B cell (primary cell): ENCODE measurements at regions not wholly inside any gene's neighbourhood (a gene's known extent, or its start where the extent isn't known, plus 50 kb on each side); places are given as distances from the start of the nearest gene placed in this dataset.

Experiments used
- ATAC-seq: fragments of 200-7000 bp; cut with Tn5 transposase; one replicate; pipeline ENCODE4 v1.10.0; 2021; ENCODE audit warnings: low read depth, mild to moderate bottlenecking, moderate number of reproducible peaks, moderate library complexity
- CTCF ChIA-PET: fragments of 350-600 bp; sonication (Branson Sonifier 250); formaldehyde crosslinking; loops from one replicate; lab custom pipeline; 2021; ENCODE audit warnings: antibody characterized with exemption, inconsistent platforms; lab: Charles Lee
- POLR2A ChIA-PET: fragments of 350-600 bp; sonication (Branson Sonifier 250); formaldehyde crosslinking; loops from one replicate; lab custom pipeline; 2021; ENCODE audit warnings: antibody characterized with exemption; lab: Charles Lee
- DNase-seq: peaks from one replicate; pipeline ENCODE4 v3.0.0; 2013
- H2AFZ ChIP-seq: 2 replicates; pipeline ENCODE4 v1.6.1; 2012; ENCODE audit warnings: mild to moderate bottlenecking, low read depth, low read length; ENCODE audit not compliant: insufficient read depth, poor library complexity, severe bottlenecking
- H3K27ac ChIP-seq, 2 donors: 1 replicate in 1 of 2; 2 replicates in 1 of 2; pipeline ENCODE4 v1.5.1; 2012 to 2013; ENCODE audit warnings: low read length in 2 of 2, mild to moderate bottlenecking in 2 of 2, moderate library complexity in 1 of 2
- H3K27me3 ChIP-seq, 4 experiments: fragments of 200-600 bp in 1 of 4; sonication (generic) in 1 of 4; replicated peaks in 1 of 4; 1 replicate in 2 of 4; 2 replicates in 2 of 4; pipeline versions ENCODE4 v1.6.1 to v1.7.0; 2013 to 2016; ENCODE audit warnings: low read length in 3 of 4, mild to moderate bottlenecking in 2 of 4, mixed read lengths in 1 of 4, moderate library complexity in 1 of 4; ENCODE audit not compliant: insufficient read depth in 4 of 4, control insufficient read depth in 3 of 4; ENCODE audit errors: control extremely low read depth in 1 of 4
- H3K36me3 ChIP-seq, 2 experiments: replicated peaks in 1 of 2; 1 replicate in 1 of 2; 2 replicates in 1 of 2; pipeline versions ENCODE4 v1.6.1 to v1.7.1; 2013; ENCODE audit warnings: low read length in 1 of 2; ENCODE audit not compliant: insufficient read depth in 2 of 2, control insufficient read depth in 1 of 2; ENCODE audit errors: control extremely low read depth in 1 of 2, extremely low read depth in 1 of 2
- H3K4me1 ChIP-seq, 2 donors: fragments of 200-600 bp in 1 of 2; sonication (generic) in 1 of 2; 1 replicate in 1 of 2; 2 replicates in 1 of 2; pipeline versions ENCODE4 v1.5.1 to v1.6.1; 2013 to 2017; ENCODE audit warnings: low read length in 2 of 2; ENCODE audit not compliant: control insufficient read depth in 2 of 2, insufficient read depth in 2 of 2
- H3K4me2 ChIP-seq: replicated peaks from 2 replicates; pipeline ENCODE3; 2012; ENCODE audit warnings: mild to moderate bottlenecking, low read depth, low read length; ENCODE audit not compliant: poor library complexity, severe bottlenecking
- H3K4me3 ChIP-seq, 5 experiments: fragments of 200-600 bp in 1 of 5; sonication (generic) in 1 of 5; 1 replicate in 3 of 5; 2 replicates in 2 of 5; pipeline versions ENCODE4 v1.5.1 to v1.7.0; 2011 to 2016; ENCODE audit warnings: low read length in 4 of 5, mild to moderate bottlenecking in 4 of 5, low read depth in 2 of 5, control low read depth in 1 of 5, moderate library complexity in 1 of 5; ENCODE audit not compliant: insufficient read depth in 1 of 5; ENCODE audit errors: control extremely low read depth in 1 of 5, extremely low read depth in 1 of 5
- H3K79me2 ChIP-seq: fragments of 200-600 bp; sonication (generic); one replicate; pipeline ENCODE4 v1.6.0; 2016; ENCODE audit warnings: low read length; ENCODE audit not compliant: control insufficient read depth, insufficient read depth
- H3K9ac ChIP-seq: fragments of 200-600 bp; sonication (generic); 2 replicates; pipeline ENCODE4 v1.6.1; 2017; ENCODE audit warnings: mild to moderate bottlenecking, low read length, moderate library complexity
- H3K9me3 ChIP-seq, 3 donors: one replicate each; pipeline versions ENCODE4 v1.6.1 to v1.7.1; 2013; ENCODE audit warnings: low read length in 2 of 3; ENCODE audit not compliant: control insufficient read depth in 2 of 3, insufficient read depth in 1 of 3; ENCODE audit errors: control extremely low read depth in 1 of 3
- H4K20me1 ChIP-seq: 2 replicates; pipeline ENCODE4 v1.6.0; 2012; ENCODE audit warnings: mild to moderate bottlenecking, low read length; ENCODE audit not compliant: insufficient read depth, control insufficient read depth, poor library complexity, severe bottlenecking
- H3K27ac Mint-ChIP-seq: one replicate; pipeline ENCODE4 v1.8.0; 2021; ENCODE audit warnings: mixed read lengths
- H3K27me3 Mint-ChIP-seq: one replicate; pipeline ENCODE4 v1.8.0; 2021; ENCODE audit warnings: mixed read lengths
- H3K4me1 Mint-ChIP-seq: one replicate; pipeline ENCODE4 v1.8.0; 2021; ENCODE audit warnings: mixed read lengths
- H3K4me3 Mint-ChIP-seq: one replicate; pipeline ENCODE4 v1.8.0; 2021; ENCODE audit warnings: mixed read lengths
- H3K9me3 Mint-ChIP-seq: one replicate; pipeline ENCODE4 v1.8.0; 2022; ENCODE audit warnings: mixed read lengths; ENCODE audit not compliant: insufficient read depth
- CTCF ChIP-seq: fragments of 200-600 bp; IDR thresholded peaks from one replicate; pipeline ENCODE4 v1.8.0; 2022; ENCODE audit warnings: antibody characterized with exemption, mild to moderate bottlenecking
- EZH2 ChIP-seq: IDR thresholded peaks from 2 replicates; pipeline ENCODE4 v1.6.1; 2012; ENCODE audit warnings: borderline replicate concordance, low read depth, mild to moderate bottlenecking, moderate library complexity, low read length; ENCODE audit not compliant: insufficient read depth, poor library complexity, severe bottlenecking
- WGBS: methylation state at CpG from one replicate; pipeline ENCODE4 v1.1.5; 2013; ENCODE audit warnings: missing lambda C conversion rate; ENCODE audit not compliant: insufficient coverage; 5-methylcytosine and 5-hydroxymethylcytosine counted together
- intact Hi-C: fragments of 100-400 bp; cut with micrococcal nuclease; formaldehyde crosslinking; loops from one replicate; pipeline ENCODE4 v1.10.0; 2022

GRCh38 chr3:20458994-20459716, 273.1 kb upstream of the SGO1 start:
- H3K4me1 ChIP-seq: no peaks in the 10 kb centered on the region

More at GRCh38 chr3:20458994-20459716, 273.1 kb upstream of the SGO1 start:
- ATAC-seq: no peak
- H4K20me1 ChIP-seq: no peaks in the 10 kb centered on the region
- TF ChIP-seq EZH2 (no peak), CTCF (no peak)
- H3K4me2 ChIP-seq: no peak overlapping the region
- no peaks in the 10 kb centered on the region for H3K36me3 ChIP-seq
- no peak overlapping the region for H3K27ac ChIP-seq
- no peak for DNase-seq
- no peaks in the 10 kb centered on the region for H3K79me2 ChIP-seq
- intact Hi-C loops: no loop called here
- H2AFZ ChIP-seq: no peak overlapping the region
- no peaks in the 10 kb centered on the region for H3K27me3 Mint-ChIP-seq
- no peaks in the 10 kb centered on the region for H3K4me1 Mint-ChIP-seq
- no peak overlapping the region for H3K4me3 ChIP-seq
- ChIA-PET POLR2A (no interaction called here), CTCF (no interaction called here)
- H3K27me3 ChIP-seq: no peaks in the 10 kb centered on the region
- no peak overlapping the region for H3K27ac Mint-ChIP-seq
- no peak overlapping the region for H3K9ac ChIP-seq
- H3K9me3 Mint-ChIP-seq: peaks cover 15% of the 10 kb centered on the region
- WGBS: no CpG with 5 or more reads among the region's 4 CpGs
- H3K4me3 Mint-ChIP-seq: no peak overlapping the region
- peaks cover 0 to 3% (median 1%) of the 10 kb centered on the region in 3 donors for H3K9me3 ChIP-seq
